Fibroblast of the conjunctiva (primary cell): ENCODE measurements at regions not wholly inside any gene's neighbourhood (a gene's known extent, or its start where the extent isn't known, plus 50 kb on each side); places are given as distances from the start of the nearest gene placed in this dataset.
"Not testable (repeated sequence)": the region's sequence is repeated elsewhere in the genome, so short reads cannot be mapped to it uniquely, and the experiment has no call there.

Experiments
- DNase-seq: peaks from one replicate; pipeline ENCODE4 v3.0.0-alpha.2; 2010; ENCODE audit warnings: low read depth

DNA sequence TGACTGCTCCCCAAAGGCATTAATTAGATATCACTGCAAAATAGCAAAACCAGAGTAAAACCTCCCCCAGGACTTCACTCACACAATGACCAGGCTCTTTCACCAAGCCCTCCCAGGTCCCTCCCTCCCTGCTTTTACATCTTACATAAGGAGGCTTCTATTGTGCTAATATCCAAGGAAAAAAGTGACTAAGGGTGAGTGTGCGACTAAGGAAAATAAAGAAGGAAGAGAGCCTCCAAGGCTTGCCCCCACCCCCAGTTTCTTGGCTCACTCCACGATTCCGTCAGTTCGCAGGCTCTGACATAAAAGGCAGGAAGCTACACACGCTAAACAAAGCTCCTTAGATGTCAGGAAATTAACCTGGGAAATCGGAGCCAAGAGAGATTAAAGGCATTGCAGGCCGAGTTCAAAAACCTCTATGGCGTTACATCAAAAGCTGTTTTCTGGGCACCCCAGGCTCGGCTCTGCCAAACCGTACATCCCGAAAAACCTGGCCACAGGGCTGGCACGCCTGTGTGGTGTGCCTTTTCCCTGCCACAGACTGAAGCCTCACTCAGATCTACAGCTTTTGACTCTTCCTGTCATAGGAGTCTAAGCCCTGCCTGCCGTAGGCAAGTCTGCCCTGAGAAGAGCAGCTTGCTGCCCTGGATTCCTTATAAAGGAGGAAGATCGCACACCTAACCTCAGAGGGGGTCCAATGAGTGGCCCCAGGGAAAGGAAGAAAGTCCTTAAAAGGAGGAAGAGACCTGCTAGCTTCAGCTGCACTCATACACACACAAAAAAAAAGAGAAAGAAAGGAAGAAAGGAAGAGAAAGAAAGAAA, 67.0 kb upstream of the SERP2 start:
- peak; percentile 73 for DNase-seq

DNA sequence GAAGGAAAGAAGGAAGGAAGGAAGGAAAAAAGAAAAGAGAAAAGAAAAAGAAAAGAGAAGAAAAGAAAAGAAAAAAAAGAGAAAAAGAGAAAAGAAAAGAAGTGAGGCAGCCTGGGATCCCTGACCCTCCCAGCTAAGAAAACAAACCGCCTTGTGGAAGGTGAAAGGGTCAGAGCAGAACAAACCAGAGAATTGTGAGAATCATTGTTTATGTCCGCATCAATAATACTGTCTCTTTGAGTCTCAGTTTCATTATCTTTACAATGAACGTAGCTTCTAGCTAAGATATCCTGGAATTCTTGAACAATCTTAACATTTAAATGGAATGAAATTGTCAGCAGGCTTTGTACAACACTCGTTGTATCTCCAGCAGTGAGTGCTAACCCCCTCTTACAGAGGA, 66.4 kb upstream of the SERP2 start:
- no peak for DNase-seq

DNA sequence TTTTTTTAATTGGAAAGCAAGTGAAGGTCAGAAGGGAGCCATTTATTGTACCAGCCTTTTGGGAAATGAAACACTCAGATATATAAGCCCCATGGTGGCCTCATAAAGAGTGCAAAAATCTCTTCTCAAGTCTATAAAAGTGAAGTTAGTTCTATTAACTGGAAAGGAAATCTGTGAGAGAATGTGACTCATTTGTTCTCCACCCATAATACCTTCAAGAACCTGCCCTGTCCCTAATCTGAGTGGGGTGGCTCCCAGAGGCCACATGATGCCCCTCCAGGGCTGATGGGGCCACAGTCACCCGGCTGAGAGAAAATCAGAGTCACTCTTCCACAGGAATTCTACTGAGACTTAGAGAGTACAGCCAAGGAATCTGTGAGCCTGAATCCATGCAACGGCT, 65.8 kb upstream of the SERP2 start:
- DNase-seq = no peak

DNA sequence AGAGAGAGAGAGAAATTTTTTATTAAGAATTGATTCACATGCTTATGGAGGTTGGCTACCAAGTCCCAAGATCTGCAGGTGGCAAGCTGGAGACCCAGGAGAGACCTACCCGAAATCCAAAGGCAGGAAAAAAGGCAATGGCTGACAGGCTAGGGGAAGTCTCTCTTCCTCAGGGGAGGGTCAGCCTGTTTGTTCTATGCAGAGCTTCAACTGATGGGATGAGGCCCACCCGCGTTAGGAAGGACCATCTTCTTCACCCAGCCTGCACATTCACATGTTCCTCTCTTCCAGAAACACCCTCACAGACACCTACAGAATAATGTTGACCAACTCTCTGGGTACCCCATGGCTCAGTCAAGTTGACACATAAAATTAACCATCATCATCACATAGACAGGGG, 65.3 kb upstream of the SERP2 start:
- no peak for DNase-seq

DNA sequence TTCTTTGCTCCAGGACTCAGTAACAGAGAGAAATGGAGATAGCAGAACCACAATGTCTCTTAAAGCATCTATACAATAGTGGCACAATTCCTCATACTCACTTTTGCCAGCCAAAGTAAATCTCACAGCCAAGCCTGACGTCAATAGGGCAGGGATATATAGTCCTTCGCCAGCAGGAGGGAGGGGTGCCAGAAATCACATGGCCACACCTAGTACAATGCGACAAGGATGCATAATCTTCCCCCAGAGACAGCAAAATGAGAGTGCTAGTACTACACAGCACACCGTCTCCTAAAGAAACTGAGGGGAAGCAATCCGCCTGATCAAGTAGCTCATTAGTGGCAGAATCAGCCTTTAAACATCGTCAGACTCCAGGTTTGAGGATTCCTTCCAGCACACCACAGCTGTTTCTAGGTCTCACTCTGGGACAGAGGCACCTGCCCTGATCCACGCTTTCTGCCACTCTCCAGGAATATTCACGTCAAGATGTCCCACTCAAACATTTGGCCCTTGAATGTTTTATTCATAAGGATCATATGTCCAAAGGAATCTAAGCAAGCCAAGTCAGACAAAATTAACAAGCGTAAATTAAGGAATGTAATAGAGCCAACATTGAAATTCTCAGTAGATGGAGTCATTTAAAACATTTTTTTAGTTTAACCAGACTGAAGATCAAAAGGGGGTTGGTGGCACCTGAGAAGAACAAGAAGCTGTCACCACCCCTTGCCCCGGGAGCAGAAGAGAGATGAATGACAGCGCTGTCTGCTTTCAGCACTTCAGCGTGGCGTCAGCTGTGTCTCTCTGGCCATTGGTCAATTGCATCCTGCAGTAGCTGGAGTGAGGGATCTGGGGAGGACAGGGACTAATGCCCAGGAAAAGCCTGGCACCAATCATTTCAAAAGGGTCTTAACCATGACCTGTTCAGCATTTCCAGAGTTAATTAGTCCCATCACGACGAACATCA, 63.5 kb upstream of the SERP2 start:
- no peak for DNase-seq

DNA sequence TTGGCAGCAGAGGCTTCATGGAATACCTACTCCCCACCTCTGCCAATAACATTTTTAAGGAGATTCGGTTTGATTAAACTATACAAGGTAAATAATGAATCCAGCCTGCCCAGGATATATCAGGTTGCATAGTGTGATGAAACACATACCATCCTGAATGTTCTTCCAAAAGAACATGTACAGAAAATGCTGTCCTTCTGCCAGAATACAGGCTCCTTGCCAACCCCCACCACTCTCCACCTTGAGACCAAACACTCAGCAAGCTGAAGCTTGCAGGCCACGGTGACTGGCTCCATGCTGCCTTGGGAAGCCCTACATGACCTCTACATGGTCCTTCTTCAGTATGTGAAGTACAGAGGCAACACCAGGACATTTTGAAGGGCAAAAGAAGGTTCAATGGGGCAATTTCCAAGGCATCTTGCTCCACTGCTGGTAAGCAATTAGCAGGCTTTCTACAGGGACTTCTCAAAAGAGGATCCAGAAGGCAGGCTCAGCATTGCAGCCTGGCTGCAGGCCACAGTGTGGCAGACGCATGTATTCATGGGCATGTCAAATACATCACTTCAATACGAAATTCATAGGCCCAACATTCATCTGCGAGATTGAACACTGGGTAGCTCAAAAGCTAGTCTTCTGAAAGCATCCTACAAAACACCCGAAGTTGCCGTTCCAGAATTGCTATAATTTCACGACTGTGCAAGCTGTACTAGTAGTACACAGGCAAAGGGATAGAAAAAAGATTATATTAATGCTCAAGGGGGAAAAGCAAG, 62.4 kb upstream of the SERP2 start:
- DNase-seq = no peak

DNA sequence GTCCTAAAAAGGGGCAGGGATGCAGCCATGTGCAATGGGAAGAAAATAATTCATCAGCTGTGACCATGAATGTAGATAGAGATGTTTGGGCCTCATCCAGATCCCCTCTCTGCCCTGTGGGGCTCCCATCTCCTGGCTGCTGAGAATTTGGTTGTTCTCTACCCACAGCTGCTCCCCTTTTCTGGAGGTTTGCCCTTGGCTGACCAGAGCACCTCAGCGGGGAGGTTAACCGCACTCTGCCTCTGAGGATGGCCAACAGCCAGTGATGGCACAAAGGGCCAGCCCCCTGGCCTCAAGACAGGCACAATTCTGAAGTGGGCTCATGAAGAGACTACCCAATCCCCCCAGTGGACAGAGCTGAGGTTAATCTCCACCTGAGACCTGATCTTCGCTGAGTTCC, 61.5 kb upstream of the SERP2 start:
- DNase-seq = no peak

DNA sequence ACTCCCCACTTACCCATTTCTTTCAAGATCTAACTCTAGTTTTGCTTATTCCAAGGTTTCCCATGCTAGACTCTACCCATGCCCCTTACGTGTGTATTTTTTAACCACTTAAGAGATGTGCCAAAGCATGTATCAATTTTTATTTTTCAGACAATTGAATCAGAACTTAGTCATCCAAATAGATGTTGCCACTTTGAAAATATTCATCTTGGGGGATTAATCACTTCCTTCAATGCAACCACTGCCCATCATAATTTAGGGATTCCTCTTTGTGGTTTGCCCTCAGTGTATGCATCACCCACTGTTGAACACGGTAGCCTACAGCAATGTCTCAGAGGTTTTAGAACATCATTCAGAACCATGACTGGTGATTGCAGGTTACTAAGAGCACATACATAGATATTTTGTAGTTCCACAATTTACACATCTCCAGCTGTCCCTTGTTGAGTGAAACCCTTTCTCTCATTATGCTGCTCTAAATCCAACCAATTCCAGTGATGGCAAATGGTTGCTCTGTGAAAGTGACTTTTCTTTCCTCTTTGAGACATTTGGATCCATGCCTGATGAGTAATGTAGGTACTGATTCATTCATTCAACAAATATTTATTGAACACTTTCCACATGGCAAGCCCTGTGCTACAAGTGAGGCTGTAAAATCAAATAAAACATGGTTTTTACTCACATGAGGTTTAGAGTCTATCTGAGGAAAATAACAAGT, 60.6 kb upstream of the SERP2 start:
- peak; percentile 71 for DNase-seq

DNA sequence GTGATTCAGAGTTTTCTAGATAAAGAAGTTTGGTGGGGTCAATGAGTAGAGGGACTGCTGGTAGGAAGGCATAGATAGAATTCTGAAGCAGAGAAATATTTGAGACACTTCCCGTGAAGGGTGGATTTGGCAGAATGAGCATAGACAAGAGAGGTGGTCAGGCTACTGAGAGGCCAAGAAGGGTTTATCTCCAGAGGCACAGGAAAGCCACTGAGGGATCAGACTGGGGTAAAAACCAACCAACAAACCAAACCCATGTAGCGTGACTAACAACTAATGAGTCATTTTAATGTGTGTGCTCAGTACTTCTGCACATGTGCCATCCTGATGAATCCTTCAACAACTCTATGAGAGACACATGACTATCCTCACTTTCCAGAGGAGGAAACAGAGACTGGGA, 60.0 kb upstream of the SERP2 start:
- DNase-seq = no peak

DNA sequence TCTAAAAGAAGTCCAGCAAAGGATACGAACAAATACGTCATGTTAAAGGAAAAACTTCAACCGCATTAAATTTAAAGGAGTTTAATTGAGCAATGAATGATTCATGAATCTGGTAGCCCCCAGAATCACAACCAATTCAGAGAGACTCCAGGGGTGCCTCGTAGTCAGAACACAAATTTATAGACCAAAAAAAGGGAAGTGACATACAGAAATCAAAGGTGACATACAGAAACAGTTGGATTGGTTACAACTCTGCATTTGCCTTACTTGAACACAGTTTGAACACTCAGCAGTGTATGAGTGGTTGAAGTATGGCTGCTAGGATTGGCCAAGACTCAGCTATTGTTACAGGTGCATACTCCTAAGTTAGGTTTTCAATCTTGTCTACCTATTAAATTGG, 59.5 kb upstream of the SERP2 start:
- DNase-seq = not testable (repeated sequence)

DNA sequence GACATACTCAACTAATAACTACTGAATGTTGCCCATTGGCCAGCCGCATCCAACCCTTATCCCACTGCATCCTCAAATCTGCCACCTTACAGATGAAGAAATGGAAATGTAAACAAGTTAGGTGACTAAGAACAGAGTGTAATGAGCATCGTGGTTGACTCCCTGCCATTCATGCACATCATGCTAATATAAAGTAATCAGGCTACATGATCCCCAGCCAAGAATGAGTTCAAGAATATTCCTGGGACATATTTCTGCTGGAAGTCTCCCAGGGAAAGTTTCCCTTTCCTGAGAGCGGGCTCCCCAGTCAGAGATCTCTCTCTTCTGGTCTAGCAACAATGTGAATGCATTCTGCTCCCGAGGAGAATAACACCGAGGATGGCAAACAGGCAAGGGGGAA, 55.9 kb upstream of the SERP2 start:
- no peak for DNase-seq

DNA sequence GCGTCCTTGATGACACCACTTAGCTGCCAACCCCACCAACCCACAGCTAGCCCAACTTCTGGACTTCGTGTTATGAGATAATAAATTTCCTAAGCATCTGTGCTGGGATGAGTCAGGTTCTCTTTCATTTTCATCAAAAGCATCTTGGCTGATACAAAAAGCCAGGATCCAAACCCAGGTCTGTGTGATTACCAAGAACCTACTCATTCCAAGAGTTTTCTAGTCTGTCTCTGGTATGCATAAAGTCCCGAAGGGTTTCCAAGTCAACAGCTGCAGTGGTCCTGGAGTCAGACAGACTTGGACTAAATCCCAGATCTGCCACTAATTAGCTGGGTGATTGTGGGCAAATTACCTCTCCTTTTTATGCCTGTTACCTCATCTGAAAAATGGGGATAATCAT, 55.5 kb upstream of the SERP2 start:
- DNase-seq = no peak

DNA sequence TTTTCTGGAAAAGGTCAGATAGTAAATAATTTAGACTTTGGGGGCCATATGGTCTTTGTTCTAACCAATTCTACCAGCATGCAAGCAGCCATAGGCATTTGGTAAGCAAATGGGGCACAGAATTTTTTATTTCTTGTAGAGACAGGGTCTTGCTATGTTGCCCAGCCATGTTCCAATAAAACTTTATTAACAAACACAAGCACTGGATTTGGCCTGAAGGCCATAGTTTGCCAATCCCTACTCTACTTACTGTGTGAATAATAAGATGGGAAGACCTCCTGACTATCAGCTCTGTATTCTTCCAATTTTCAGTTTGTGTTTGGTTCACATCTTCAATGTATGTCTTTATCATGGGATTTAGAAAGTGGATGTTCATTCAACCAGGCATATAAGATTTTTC, 53.0 kb upstream of the SERP2 start:
- DNase-seq = no peak

DNA sequence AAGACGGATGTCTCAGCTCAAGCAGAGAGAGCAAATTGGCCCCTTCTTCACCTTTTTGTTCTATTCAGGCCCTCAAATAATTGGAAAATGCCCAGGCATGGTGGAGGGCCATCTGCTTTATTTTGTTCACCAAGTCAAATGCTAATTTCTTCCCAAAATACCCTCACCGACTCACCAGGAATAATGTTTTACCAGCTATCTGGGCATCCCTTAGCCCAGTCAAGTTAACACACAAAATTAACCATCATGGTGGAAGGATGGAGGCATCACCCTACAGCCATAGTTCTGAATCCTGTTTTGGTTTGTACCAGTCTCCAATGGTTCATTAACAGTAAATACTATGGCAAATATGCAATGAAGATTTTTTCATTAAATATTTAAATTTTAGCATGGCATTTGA, 51.7 kb upstream of the SERP2 start:
- DNase-seq = no peak

DNA sequence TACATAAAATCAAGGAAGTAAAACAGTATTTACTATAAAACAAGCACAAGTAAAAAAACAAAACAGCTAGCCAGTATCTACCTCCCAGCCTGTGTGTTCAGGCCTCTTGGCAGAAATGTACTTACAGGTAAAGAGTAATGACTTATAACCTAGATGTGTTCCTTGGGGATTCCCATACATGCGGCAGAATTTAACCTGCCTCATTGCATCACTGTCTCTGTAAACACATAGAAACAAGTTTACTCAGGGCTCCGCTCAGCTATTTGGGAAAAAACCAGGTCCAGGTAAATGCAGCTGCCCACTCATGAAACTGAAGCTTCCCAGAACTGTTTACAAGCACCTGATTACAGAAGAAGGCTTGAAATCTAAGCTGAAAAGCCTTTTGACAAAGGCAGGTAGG, 50.7 kb upstream of the SERP2 start:
- DNase-seq = no peak

DNA sequence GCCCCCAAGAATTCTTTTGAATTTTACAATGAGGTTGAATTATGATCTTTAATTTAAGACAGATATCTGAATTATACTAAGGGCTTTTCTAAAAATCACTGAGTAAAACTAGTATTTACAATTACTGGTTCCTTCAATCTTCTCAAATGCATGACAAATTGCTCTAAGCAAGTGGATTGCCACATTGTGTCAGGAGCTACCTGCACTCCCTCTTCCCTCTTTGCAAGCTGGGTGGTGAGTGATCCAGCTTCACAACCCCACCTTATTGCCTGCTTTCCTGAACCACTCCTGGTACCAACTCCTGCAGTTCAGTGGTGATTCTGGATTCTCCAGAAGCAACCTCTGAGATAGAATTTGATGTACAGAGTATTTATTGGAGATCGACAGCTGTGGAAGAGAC, 49.9 kb upstream of the SERP2 start:
- DNase-seq = no peak
